ENCODE measurements at regions not wholly inside any gene's neighbourhood (a gene's known extent, or its start where the extent isn't known, plus 50 kb on each side); places are given as distances from the start of the nearest gene placed in this dataset.
"Not testable (repeated sequence)": the region's sequence is repeated elsewhere in the genome, so short reads cannot be mapped to it uniquely, and the experiment has no call there.

DNA sequence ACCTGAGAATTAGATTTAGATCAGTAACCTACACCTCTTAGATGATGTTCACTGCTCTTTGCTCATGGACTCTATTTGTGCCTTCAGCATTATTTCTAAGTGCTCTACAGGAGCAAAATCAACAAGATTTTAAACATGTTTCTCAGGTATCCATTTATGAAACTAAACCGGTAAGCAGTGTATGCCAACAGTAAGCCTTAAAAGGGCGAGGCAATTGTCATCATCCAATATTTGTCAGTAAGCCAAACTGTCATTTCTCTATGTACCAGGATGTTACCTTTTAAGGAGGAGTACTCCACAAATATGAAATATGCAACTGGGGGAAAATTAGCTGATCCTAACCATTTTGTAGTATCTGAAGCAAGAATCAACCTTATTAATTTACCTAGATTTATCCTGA is 69.6 kb upstream of the ZNF184 start:
- no peak for DNase-seq (ENCODE audit: low read depth)

- DNase-seq (ENCODE audit: low read depth): no peak
These were observed 69.0 kb upstream of the ZNF184 start for GRCh38 chr6:27541933-27542297.

- DNase-seq (ENCODE audit: low read depth): no peak
These were observed 68.5 kb upstream of the ZNF184 start for GRCh38 chr6:27541212-27541932.

DNA sequence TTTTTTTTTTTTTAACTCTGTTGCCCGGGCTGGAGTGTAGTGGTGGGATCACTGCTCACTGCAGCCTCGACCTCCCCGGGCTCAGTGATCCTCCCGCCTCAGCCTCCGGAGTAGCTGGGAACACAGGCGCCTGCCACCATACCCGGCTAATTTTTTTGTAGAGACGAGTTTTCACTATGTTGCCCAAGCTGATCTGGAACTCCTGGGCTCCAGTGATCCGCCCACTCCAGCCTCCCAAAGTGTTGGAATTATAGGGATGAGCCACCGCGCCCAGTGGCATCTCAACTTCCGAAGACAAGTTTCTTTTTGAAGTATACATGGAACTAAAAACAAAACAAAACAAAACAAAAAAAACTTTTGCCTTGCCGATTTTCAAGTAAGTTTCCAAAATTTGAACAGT is 66.6 kb upstream of the ZNF184 start:
- DNase-seq (ENCODE audit: low read depth): no peak

DNA sequence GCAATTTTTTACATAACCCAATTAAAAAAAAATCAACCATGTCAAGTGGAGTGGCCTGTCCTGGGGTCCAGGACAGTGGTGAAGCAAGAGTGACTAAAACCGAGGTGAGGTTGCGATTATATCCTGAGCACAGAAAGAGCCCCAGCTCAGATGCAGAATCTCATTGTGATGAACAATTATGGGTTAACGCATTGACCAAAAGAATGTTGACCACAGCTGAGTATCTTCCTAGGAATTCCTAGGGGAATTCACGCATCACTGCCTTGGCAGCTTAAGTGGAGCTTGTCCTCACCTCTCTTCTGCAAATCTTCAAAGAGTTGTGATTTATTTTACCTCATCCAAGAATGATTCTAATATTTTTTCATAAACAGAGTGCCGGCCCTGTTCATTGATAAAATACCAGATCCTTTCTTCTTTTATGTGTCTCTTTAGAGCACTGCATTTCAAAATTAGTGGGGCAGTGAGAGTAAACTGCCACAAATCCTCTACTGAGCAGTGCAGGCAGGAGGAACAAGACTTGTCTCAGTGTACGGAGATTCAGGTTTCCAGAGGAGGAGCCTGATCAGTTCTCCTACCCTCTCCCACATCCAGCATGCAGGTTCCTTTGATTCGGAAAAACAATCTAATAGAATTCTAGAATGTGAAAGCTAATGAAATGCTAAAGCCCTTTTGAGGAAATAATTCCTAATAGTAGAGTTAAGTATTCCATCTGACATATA is 60.1 kb upstream of the ZNF184 start:
- no peak for DNase-seq (ENCODE audit: low read depth)

GRCh38 chr6:27531772-27532459 is 59.0 kb upstream of the ZNF184 start:
- no peak for DNase-seq (ENCODE audit: low read depth)

DNA sequence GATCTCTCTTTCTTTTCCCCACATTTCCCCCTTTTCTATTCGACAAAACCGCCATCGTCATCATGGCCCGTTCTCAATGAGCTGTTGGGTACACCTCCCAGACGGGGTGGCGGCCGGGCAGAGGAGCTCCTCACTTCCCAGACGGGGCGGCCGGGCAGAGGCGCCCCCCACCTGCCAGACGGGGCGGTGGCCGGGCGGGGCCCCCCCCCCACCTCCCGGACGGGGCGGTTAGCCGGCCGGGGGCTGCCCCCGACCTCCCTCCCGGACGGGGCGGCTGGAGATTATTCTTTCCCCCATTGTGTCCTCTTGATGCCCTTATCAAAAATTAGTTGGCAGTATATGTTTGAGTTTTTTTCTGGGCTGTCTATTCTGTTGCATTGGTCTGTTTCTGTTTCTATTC is 56.9 kb upstream of the ZNF184 start:
- DNase-seq (ENCODE audit: low read depth): not testable (repeated sequence)

DNA sequence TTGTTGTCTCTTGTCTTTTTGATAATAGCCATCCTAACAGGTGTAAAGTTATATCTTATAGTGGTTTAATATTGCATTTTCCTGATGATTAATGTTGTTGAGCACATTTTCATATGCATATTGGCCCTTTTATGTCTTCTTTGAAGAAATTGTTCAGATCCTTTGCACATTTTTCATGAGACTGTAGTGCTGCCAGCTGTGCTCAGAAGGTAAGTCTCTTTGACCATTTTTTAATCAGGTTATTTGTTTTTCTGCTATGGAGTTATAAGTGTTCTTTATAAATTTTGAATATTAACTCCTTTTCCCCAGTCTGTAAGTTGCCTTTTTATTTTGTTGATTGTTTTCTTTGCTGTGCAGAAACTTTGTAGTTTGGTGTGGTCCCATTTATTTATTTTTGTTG is 55.8 kb upstream of the ZNF184 start:
- no peak for DNase-seq (ENCODE audit: low read depth)
